HEK293T (cell line): ENCODE measurements at regions not wholly inside any gene's neighbourhood (a gene's known extent, or its start where the extent isn't known, plus 50 kb on each side); places are given as distances from the start of the nearest gene placed in this dataset.
"Not testable (repeated sequence)": the region's sequence is repeated elsewhere in the genome, so short reads cannot be mapped to it uniquely, and the experiment has no call there.

Experiments
- CTCF ChIA-PET: fragments of 350-600 bp; formaldehyde crosslinking; extraction: SDS; loops from one replicate; lab custom pipeline; 2021; ENCODE audit warnings: antibody characterized with exemption, inconsistent platforms; lab: Yijun Ruan, JAX
- POLR2A ChIA-PET: fragments of 350-600 bp; formaldehyde crosslinking; extraction: SDS; loops from one replicate; lab custom pipeline; 2020; ENCODE audit warnings: antibody characterized with exemption, inconsistent platforms; lab: Yijun Ruan, JAX
- DNase-seq: peaks from one replicate; pipeline ENCODE4 v3.0.0; 2012; ENCODE audit warnings: mixed read lengths; ENCODE audit errors: extremely low spot score
- ARNT ChIP-seq: fragments of 450-650 bp; IDR thresholded peaks from 2 replicates; pipeline ENCODE4 v1.6.1; 2017; ENCODE audit warnings: mild to moderate bottlenecking
- BHLHE40 ChIP-seq: fragments of 450-650 bp; IDR thresholded peaks from 2 replicates; pipeline ENCODE4 v1.6.1; 2016; ENCODE audit warnings: mild to moderate bottlenecking, moderate library complexity, borderline replicate concordance
- CTBP1 ChIP-seq: fragments of 450-650 bp; IDR thresholded peaks from 2 replicates; pipeline ENCODE4 v1.6.1; 2016; ENCODE audit warnings: borderline replicate concordance
- ELF4 ChIP-seq: fragments of 450-650 bp; IDR thresholded peaks from 2 replicates; pipeline ENCODE4 v1.6.1; 2017; ENCODE audit warnings: antibody characterized with exemption
- FOXA1 ChIP-seq: fragments of 450-650 bp; IDR thresholded peaks from 2 replicates; pipeline ENCODE4 v1.6.1; 2016; ENCODE audit warnings: mild to moderate bottlenecking
- FOXK2 ChIP-seq: fragments of 450-650 bp; IDR thresholded peaks from 2 replicates; pipeline ENCODE4 v1.6.1; 2016; ENCODE audit warnings: mild to moderate bottlenecking
- FOXM1 ChIP-seq: fragments of 450-650 bp; IDR thresholded peaks from 2 replicates; pipeline ENCODE4 v1.6.1; 2017; ENCODE audit warnings: mild to moderate bottlenecking, borderline replicate concordance
- HDGF ChIP-seq: fragments of 450-650 bp; IDR thresholded peaks from 2 replicates; pipeline ENCODE4 v1.6.1; 2017; ENCODE audit warnings: antibody characterized with exemption, borderline replicate concordance
- L3MBTL2 ChIP-seq: fragments of 450-650 bp; conservative IDR thresholded peaks from 2 replicates; pipeline ENCODE4 v1.6.1; 2016; ENCODE audit warnings: mild to moderate bottlenecking
- LEF1 ChIP-seq: fragments of 450-650 bp; IDR thresholded peaks from 2 replicates; pipeline ENCODE4 v1.6.1; 2017; ENCODE audit warnings: mild to moderate bottlenecking, borderline replicate concordance
- NFRKB ChIP-seq: fragments of 450-650 bp; IDR thresholded peaks from 2 replicates; pipeline ENCODE4 v1.6.1; 2016; ENCODE audit warnings: mild to moderate bottlenecking, moderate library complexity
- SP1 ChIP-seq: fragments of 450-650 bp; IDR thresholded peaks from 2 replicates; pipeline ENCODE4 v1.6.1; 2017
- SUZ12 ChIP-seq: fragments of 450-650 bp; IDR thresholded peaks from 2 replicates; pipeline ENCODE4 v1.6.1; 2016; ENCODE audit warnings: mild to moderate bottlenecking
- TARDBP ChIP-seq: fragments of 450-650 bp; IDR thresholded peaks from 2 replicates; pipeline ENCODE4 v1.6.1; 2016
- ZNF384 ChIP-seq: fragments of 450-650 bp; IDR thresholded peaks from 2 replicates; pipeline ENCODE4 v1.6.1; 2016
- TF ChIP-seq, protein P1 (sequence below): fragments of 450-650 bp; IDR thresholded peaks from 2 replicates; pipeline ENCODE4 v1.6.1; 2016

DNA sequence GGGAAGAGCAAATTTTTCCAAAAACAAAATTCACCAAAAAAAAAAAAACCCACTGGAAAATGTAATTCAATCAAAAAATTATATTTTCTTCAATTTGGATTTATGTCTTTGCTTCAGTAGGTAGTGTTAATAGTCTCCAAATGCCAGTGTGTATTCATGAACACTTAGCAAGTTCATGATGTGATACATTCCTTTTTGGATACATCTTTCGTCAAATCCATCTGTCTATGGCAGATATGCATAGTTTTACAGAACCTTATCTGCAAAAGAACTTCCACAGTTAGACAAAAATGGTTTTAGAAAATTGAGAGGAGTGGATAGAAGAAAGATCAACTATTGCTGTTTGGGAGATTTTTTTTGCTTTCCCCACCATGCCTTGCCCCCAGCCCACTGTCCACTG lies 214.6 kb downstream of the DEPDC1B start:
- CTCF ChIA-PET = no interaction called here

DNA sequence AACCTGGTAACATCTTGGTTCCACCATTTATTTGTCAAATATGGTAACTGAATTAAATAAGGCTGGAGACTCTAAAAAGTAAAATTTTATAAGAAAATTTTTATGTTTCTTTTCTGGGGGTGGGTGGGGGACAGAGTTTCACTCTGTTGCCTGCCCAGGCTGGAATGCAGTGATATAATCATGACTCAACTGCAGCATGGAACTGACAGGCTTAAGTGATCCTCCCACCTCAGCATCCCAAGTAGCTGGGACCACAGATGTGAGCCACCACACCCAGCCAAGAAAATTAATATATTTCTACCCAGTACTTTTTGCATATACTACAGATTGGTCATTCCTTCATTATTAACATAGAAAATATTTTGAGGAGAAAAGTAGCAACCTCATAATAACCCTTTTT lies 216.9 kb downstream of the DEPDC1B start:
- ChIA-PET POLR2A (no interaction called here), CTCF (no interaction called here)
- no peak for DNase-seq
- TF ChIP-seq HDGF (no peak), TARDBP (no peak), CTBP1 (no peak), NFRKB (no peak), FOXA1 (no peak), L3MBTL2 (no peak), BHLHE40 (no peak), ZNF384 (no peak), SUZ12 (no peak), SP1 (no peak), LEF1 (no peak), FOXK2 (no peak), FOXM1 (no peak), ARNT (no peak), ELF4 (no peak)
- TF ChIP-seq, protein P1, sequence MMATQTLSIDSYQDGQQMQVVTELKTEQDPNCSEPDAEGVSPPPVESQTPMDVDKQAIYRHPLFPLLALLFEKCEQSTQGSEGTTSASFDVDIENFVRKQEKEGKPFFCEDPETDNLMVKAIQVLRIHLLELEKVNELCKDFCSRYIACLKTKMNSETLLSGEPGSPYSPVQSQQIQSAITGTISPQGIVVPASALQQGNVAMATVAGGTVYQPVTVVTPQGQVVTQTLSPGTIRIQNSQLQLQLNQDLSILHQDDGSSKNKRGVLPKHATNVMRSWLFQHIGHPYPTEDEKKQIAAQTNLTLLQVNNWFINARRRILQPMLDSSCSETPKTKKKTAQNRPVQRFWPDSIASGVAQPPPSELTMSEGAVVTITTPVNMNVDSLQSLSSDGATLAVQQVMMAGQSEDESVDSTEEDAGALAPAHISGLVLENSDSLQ = no peak

More for the DNA sequence above, 214.6 kb downstream of the DEPDC1B start:
- DNase-seq = no peak
- TF ChIP-seq L3MBTL2 = no peak
- no peak for TF ChIP-seq SP1
- no peak for TF ChIP-seq FOXM1
- no peak for TF ChIP-seq LEF1
- TF ChIP-seq FOXK2 = no peak
- TF ChIP-seq CTBP1 = no peak
- no peak for TF ChIP-seq BHLHE40
- no peak for TF ChIP-seq ELF4
- no peak for TF ChIP-seq ARNT
- POLR2A ChIA-PET = no interaction called here

DNA sequence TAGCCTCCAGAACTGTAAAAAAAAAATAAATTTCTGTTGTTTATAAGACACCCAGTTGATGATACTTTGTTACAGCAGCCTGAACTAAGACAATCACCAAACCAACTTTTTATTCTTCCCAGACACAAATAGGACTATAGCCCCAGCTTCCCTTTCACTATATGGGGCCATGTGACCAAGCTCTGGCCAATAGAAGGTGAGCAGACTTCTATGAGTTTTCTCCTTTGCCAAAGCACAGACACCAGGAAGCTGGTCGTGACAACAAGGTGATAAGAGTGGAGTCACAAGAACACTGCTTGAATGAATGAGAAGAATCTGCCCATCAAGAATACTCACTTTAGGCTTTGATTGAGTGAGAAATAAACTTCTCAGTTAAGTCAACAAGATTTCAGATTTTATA lies 217.7 kb downstream of the DEPDC1B start:
- ChIA-PET CTCF (no interaction called here), POLR2A (no interaction called here)
- no peak for DNase-seq
- TF ChIP-seq NFRKB = no peak
- TF ChIP-seq, protein P1 = no peak
- TF ChIP-seq FOXM1 = no peak
- no peak for TF ChIP-seq ZNF384
- TF ChIP-seq FOXK2 = no peak
- TF ChIP-seq FOXA1 = no peak
- no peak for TF ChIP-seq TARDBP

DNA sequence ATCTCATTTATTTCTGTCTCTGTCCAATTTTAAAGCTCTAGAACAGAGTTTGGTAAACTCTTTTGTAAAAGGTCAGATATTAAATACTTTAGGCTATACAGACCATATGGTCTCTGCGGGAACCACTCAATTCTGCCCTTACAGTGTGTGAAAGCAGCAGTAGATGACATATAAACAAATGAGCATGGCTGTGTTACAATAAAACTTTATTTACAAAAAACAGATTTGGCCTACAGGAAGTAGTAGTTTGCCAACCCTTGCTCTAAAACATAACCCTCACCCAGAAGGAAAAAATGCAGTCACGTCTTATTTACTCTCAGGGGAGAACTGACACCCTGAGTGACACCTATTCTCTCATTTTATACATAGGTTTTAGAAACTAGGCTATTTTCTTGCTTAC lies 220.4 kb downstream of the DEPDC1B start:
- ChIA-PET CTCF (no interaction called here), POLR2A (no interaction called here)
- TF ChIP-seq TARDBP (no peak), LEF1 (no peak), SP1 (no peak), FOXM1 (no peak), HDGF (no peak), ELF4 (no peak), NFRKB (no peak), CTBP1 (no peak), FOXA1 (no peak)
- TF ChIP-seq, protein P1 = no peak
- no peak for DNase-seq

DNA sequence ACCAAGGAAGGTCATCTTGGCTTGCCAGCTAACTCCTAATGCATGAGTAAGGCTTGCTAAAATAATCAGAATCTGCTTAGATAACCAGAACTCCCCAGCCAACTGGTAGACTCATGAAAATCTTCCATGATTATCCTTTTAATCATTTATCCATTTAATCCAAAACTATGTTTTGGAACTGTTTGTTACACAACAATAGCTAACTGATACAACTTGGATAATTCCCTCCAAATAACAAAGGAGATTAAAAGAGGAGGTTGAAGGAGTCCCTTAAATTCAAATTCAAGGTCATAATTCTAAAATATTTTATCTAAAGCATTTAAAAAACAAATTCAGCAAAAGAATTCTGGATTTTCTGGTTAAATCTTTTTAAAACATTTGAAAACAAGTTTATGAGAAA lies 222.1 kb downstream of the DEPDC1B start:
- TF ChIP-seq, protein P1 = no peak
- TF ChIP-seq FOXA1 = no peak
- TF ChIP-seq CTBP1 = no peak
- no peak for TF ChIP-seq TARDBP
- TF ChIP-seq ARNT = no peak
- no peak for TF ChIP-seq BHLHE40
- TF ChIP-seq NFRKB = no peak
- CTCF ChIA-PET = no interaction called here
- POLR2A ChIA-PET = no interaction called here
- no peak for DNase-seq

DNA sequence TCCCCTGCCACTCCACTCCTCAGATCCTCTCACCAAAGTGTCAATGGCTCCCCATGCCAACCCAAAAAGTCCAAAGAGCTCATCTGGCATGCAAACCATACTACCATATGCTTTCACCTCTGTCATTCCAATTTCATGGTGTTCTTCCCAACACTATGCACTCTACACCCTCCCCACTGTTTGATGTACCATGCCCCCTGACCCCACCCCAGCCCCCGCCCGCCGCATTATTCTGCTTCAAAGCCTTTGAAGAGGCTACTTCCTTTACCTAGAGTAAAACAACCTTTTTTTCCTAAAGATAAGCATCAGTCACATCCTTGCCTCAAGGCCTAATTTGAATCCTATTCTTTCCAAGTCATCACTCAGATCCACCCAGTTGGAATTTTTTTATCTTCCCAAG lies 226.3 kb downstream of the DEPDC1B start:
- POLR2A ChIA-PET = no interaction called here
- no peak for DNase-seq
- CTCF ChIA-PET = no interaction called here
- TF ChIP-seq NFRKB = no peak
- no peak for TF ChIP-seq L3MBTL2
- no peak for TF ChIP-seq LEF1
- no peak for TF ChIP-seq BHLHE40
- TF ChIP-seq SUZ12 = no peak
- no peak for TF ChIP-seq ELF4
- no peak for TF ChIP-seq ARNT
- no peak for TF ChIP-seq HDGF
- no peak for TF ChIP-seq FOXK2
- no peak for TF ChIP-seq SP1
- TF ChIP-seq TARDBP = no peak
- TF ChIP-seq FOXA1 = no peak
- no peak for TF ChIP-seq CTBP1
- TF ChIP-seq, protein P1 = no peak
- TF ChIP-seq FOXM1 = no peak
- TF ChIP-seq ZNF384 = no peak

DNA sequence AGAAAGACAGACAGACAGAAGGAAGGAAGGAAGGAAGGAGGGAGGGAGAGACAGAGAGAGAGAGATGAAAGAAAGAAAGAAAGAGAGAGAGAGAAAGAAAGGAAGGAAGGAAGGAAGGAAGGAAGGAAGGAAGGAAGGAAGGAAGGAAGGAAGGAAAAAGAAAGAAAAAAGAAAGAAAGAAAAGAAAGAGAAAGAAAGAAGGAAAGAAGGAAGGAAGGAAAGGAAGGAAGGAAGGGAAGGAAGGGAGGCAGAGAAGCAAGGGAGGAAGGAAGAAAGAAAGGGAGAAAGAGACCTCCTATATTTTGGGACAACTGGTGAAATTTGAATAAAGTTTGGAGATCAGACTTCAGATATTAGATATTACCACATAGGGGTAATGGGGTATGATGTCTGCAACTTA lies 226.9 kb downstream of the DEPDC1B start:
- CTCF ChIA-PET = interaction anchor here (0.9 kb wide), 1 partner anchor 20 kb away, joined by 3 read pairs; no protein-coding TSS in a partner anchor
- DNase-seq, POLR2A ChIA-PET: not testable (repeated sequence)
